Pancreas (tissue), 10 donors: ENCODE measurements at regions not wholly inside any gene's neighbourhood (a gene's known extent, or its start where the extent isn't known, plus 50 kb on each side); places are given as distances from the start of the nearest gene placed in this dataset.
"Not testable (repeated sequence)": the region's sequence is repeated elsewhere in the genome, so short reads cannot be mapped to it uniquely, and the experiment has no call there.

Experiments
- ATAC-seq, 4 donors: fragments of 200-7000 bp; cut with Tn5 transposase; one replicate each; pipeline versions ENCODE4 v1.8.0 to v1.9.1; 2020; ENCODE audit warnings: mild to moderate bottlenecking in 4 of 4, moderate library complexity in 4 of 4
- DNase-seq, 6 donors: peaks; one replicate each; pipeline ENCODE4 v3.0.0-alpha.2; 2020
- FAIRE-seq: peaks from 2 replicates; lab custom pipeline; 2012; peaks lifted over from hg19 to GRCh38; lab: Jason Lieb, UNC
- H3K27ac ChIP-seq, 4 donors: fragments of 200-600 bp; sonication (generic); 1 replicate in 3 of 4; 2 replicates in 1 of 4; pipeline versions ENCODE4 v1.5.0 to v1.8.0; 2020
- H3K27me3 ChIP-seq, 4 donors: fragments of 200-600 bp; one replicate each; pipeline ENCODE4 v1.8.0; 2021
- H3K36me3 ChIP-seq, 3 donors: fragments of 200-600 bp; sonication (generic) in 1 of 3; one replicate each; pipeline versions ENCODE4 v1.5.0 to v1.8.0; 2020 to 2021
- H3K4me1 ChIP-seq, 3 donors: fragments of 200-600 bp; one replicate each; pipeline ENCODE4 v1.8.0; 2021
- H3K4me3 ChIP-seq, 4 donors: fragments of 200-600 bp; sonication (generic) in 2 of 4; one replicate each; pipeline versions ENCODE4 v1.5.0 to v1.8.0; 2020 to 2021
- H3K9me3 ChIP-seq, 4 donors: fragments of 200-600 bp; one replicate each; pipeline ENCODE4 v1.8.0; 2021
- WGBS, 2 donors: extraction: QIAGEN DNeasy Blood & Tissue Kit; methylation state at CpG; one replicate each; pipeline ENCODE4 v1.1.7; 2013; 5-methylcytosine and 5-hydroxymethylcytosine counted together
- intact Hi-C, 3 donors: fragments of 100-400 bp; cut with DNase I; formaldehyde crosslinking; loops; one replicate each; pipeline versions ENCODE4 v1.11.1 to v1.14.2; 2022
- TF ChIP-seq, protein P1 (sequence below), 4 donors: fragments of 200-600 bp; sonication (generic) in 3 of 4; IDR thresholded peaks; one replicate each; pipeline versions ENCODE4 v1.5.0 to v1.8.0; 2021; ENCODE audit warnings: antibody characterized with exemption in 4 of 4
- donor health status: healthy with polysubstance abuse.
- donor health status: DM: no; HTN: no; CAD: no; lungs with moderate emphysema.
- donor health status: DM: no; HTN: no; CAD: no.
- donor health status: control.
- donor health status: control.
- donor health status: Bipolar disorder and iron deficiency.
- donor health status: DM: yes; HTN: yes; CAD: no.
- donor health status: DM: no; HTN: no; CAD: no.
- donor health status: DM: no; HTN: no; CAD: no.
- donor health status: DM: yes; HTN: yes; CAD: no.

DNA sequence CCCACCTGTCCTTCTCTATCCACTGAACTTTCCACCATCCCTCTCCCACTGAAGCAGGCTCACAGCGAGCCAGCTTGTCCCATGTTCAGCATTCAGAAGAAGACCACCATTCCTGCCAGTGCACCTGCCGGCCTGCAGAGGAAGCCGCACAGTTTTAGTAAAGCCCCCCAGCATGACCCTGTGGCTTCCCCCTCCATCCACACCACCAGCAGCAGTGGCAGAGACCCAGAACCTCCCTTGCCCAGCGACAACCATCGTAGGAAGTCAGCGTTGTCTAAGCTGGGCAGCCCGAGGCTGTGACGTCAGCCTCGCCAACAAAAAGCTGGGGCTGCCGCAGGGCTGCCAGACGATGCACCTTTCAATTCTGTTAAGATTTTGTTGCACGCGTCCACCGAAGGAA, 66.6 kb upstream of the TAMM41 start:
- Histone ChIP-seq H3K4me3 (no peak overlapping the region), H3K27ac (no peak overlapping the region), H3K9me3 (no peaks in the 10 kb centered on the region), H3K27me3 (no peaks in the 10 kb centered on the region), H3K4me1 (no peaks in the 10 kb centered on the region), H3K36me3 (no peaks in the 10 kb centered on the region)
- DNase-seq (no peak), ATAC-seq (no peak), FAIRE-seq (no peak)
- 81 to 87% methylated on average over 14 of the region's 14 CpGs for WGBS, 2 donors
- intact Hi-C loops, result no loop called here
- TF ChIP-seq, protein P1, sequence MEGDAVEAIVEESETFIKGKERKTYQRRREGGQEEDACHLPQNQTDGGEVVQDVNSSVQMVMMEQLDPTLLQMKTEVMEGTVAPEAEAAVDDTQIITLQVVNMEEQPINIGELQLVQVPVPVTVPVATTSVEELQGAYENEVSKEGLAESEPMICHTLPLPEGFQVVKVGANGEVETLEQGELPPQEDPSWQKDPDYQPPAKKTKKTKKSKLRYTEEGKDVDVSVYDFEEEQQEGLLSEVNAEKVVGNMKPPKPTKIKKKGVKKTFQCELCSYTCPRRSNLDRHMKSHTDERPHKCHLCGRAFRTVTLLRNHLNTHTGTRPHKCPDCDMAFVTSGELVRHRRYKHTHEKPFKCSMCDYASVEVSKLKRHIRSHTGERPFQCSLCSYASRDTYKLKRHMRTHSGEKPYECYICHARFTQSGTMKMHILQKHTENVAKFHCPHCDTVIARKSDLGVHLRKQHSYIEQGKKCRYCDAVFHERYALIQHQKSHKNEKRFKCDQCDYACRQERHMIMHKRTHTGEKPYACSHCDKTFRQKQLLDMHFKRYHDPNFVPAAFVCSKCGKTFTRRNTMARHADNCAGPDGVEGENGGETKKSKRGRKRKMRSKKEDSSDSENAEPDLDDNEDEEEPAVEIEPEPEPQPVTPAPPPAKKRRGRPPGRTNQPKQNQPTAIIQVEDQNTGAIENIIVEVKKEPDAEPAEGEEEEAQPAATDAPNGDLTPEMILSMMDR (IDR thresholded peaks at IDR 0.05), result no peak

DNA sequence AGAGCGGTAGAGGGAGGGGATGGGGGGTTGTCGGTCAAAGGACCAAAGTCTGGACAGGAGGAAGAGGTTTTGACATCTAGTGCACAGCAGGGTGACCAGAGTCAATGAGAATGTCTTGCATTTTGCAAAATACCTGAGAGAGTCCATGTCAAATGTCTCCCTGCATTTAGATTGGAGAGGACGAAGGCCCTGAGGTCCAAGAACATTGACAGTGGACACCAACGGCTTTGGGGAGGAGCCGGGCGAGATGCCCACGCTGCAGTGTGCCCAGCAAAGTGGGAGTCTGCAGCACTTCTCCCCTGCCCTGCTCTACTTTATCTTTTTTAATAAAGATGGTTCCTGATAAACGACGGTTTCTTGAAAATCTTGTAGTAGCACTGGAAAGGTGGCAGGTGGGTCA, 67.4 kb upstream of the TAMM41 start:
- FAIRE-seq (no peak), ATAC-seq (no peak), DNase-seq (no peak)
- Histone ChIP-seq H3K4me3 (no peak overlapping the region), H3K9me3 (no peaks in the 10 kb centered on the region), H3K27ac (no peak overlapping the region), H3K36me3 (no peaks in the 10 kb centered on the region), H3K4me1 (no peaks in the 10 kb centered on the region), H3K27me3 (no peaks in the 10 kb centered on the region)
- TF ChIP-seq, protein P1 (IDR thresholded peaks at IDR 0.05), result no peak
- intact Hi-C loops, result no loop called here
- 70 to 76% methylated on average over 9 of the region's 9 CpGs for whole genome bisulfite sequencing, 2 donors

DNA sequence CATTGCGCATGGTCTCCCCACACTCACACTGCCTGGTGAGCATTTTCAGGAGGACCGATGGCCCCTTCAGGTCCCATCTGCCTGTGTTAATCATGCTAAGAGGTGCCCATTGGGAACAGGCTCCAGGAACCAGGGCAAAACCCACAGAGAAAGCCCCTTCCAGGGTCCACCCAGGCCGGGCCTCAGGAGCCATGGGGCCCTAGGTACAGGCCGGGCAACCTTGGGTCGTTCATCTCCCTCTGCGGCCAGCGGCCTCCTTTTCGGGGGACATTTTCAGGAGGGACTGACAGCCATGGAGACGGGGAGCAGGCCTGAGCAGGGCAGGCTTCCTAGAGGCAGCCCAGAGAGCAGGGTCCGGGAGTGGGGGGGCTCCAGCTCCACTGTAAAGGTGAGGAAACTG, 68.0 kb upstream of the TAMM41 start:
- TF ChIP-seq, protein P1 (IDR thresholded peaks at IDR 0.05), result no peak
- H3K4me3 ChIP-seq, result no peak overlapping the region
- no peaks in the 10 kb centered on the region for H3K27me3 ChIP-seq
- 83 to 89% methylated on average over 10 of the region's 10 CpGs for WGBS, 2 donors
- FAIRE-seq (no peak), ATAC-seq (no peak), DNase-seq (no peak)
- H3K27ac ChIP-seq, result no peak overlapping the region
- H3K36me3 ChIP-seq, result no peaks in the 10 kb centered on the region
- intact Hi-C loops, result no loop called here
- no peaks in the 10 kb centered on the region for H3K9me3 ChIP-seq
- no peaks in the 10 kb centered on the region for H3K4me1 ChIP-seq

DNA sequence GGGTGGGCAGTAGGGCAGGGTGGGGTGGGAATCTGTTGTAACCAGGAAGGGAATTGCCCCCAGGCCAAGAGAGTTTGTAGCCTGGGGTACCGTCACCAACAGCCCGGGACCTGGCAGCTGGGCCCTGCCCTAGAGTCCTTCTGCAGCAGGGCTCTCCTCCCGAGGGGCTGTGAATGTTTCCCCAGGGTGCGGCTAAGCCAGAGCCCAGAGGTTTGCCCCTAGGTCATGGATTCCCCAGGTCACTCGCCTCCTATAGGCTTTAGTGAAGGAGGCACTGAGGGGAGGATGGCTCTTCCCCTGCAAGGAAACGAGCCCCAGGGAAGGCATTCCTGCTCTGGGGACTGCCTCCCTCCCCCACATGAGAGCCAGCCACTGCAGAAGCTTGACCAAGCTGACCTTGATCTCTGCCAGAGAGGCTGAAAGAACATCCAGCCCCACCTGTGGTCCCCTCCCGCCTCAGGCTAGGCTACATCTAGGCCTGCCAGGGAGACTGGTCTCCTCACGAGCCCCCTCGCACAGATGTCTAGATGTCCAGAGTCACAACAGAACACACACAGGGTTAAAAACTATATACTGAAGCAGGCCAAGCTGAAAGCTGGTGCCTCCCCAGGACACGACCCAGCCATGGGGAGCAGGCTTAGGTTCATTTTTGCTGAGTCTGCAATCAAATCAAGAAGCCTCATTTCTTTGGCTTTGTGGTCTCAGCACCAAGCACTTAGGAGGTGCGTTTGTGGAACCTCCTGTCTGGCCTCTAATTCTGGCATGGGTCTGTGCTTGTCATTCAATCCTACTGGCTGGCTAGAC, 69.1 kb upstream of the TAMM41 start:
- Histone ChIP-seq H3K4me1 (no peaks in the 10 kb centered on the region), H3K9me3 (no peaks in the 10 kb centered on the region), H3K36me3 (no peaks in the 10 kb centered on the region), H3K27ac (no peak overlapping the region), H3K27me3 (no peaks in the 10 kb centered on the region), H3K4me3 (no peak overlapping the region)
- 72 to 73% methylated on average over 11 of the region's 11 CpGs for WGBS, 2 donors
- FAIRE-seq (no peak), DNase-seq (no peak), ATAC-seq (no peak)
- TF ChIP-seq, protein P1 (IDR thresholded peaks at IDR 0.05), result no peak
- intact Hi-C loops, result no loop called here

DNA sequence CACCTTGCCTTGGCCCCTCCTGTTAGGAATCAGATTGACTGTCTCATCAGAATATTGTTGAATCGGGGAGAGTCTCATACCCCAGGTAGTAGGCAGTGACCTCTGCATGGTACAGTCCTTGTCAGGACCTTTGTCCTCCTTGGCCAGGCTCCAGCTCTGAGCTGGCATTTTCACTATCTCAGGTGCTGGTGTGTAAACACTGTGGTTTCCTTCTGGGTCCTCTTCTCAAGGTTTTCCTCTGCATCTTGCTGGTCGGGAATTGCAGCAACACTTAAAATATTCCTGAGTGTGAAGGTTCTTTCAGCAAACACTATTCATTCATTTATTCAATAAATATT, 69.7 kb upstream of the TAMM41 start:
- H3K4me1 ChIP-seq, FAIRE-seq, H3K36me3 ChIP-seq, H3K9me3 ChIP-seq, H3K4me3 ChIP-seq, DNase-seq, intact Hi-C loops, H3K27ac ChIP-seq, H3K27me3 ChIP-seq: not testable (repeated sequence)
- WGBS, 2 donors, result 42 to 44% methylated on average over 2 of the region's 2 CpGs
- peak in 2 of 4 donors; percentile 29 to 37 for ATAC-seq
